Panc1 (cell line): ENCODE measurements at regions not wholly inside any gene's neighbourhood (a gene's known extent, or its start where the extent isn't known, plus 50 kb on each side); places are given as distances from the start of the nearest gene placed in this dataset.

ENCODE experiments used
- ATAC-seq: fragments of 200-7000 bp; cut with Tn5 transposase; 2 replicates; pipeline ENCODE4 v1.9.1; 2020; ENCODE audit warnings: mild to moderate bottlenecking, moderate library complexity
- BruUV-seq: library from RNA; stranded (reverse); fragments of 400-500 nt; replicated peaks from 2 replicates; lab custom pipeline; 2021; lab: Mats Ljungman, UMichigan
- CTCF ChIA-PET: fragments of 300-600 bp; sonication (Branson Sonifier 250); formaldehyde crosslinking; loops from one replicate; lab custom pipeline; 2022; ENCODE audit warnings: antibody characterized with exemption; lab: Charles Lee
- POLR2A ChIA-PET: fragments of 300-600 bp; sonication (Branson Sonifier 250); formaldehyde crosslinking; loops from one replicate; lab custom pipeline; 2022; ENCODE audit warnings: antibody characterized with exemption; lab: Charles Lee
- DNase-seq: peaks from one replicate; pipeline ENCODE4 v3.0.0-alpha.2; 2010; ENCODE audit warnings: low read depth, low spot score
- H3K27ac ChIP-seq: 2 replicates; pipeline ENCODE4 v1.5.1; 2011; ENCODE audit warnings: mild to moderate bottlenecking, low read length, inconsistent platforms
- H3K27me3 ChIP-seq: fragments of 200-500 bp; sonication (Bioruptor generic); 2 replicates; pipeline ENCODE4 v1.6.0; 2014; ENCODE audit warnings: low read length, inconsistent platforms; ENCODE audit not compliant: control insufficient read depth, insufficient read depth
- H3K36me3 ChIP-seq: fragments of 200-500 bp; sonication (Bioruptor generic); 2 replicates; pipeline ENCODE4 v1.5.1; 2014; ENCODE audit warnings: inconsistent platforms, mild to moderate bottlenecking, low read length, moderate library complexity; ENCODE audit not compliant: control insufficient read depth, insufficient read depth
- H3K4me1 ChIP-seq: 2 replicates; pipeline ENCODE4 v1.5.1; 2011; ENCODE audit warnings: inconsistent platforms, mild to moderate bottlenecking, low read length, moderate library complexity; ENCODE audit not compliant: control insufficient read depth, insufficient read depth
- H3K4me3 ChIP-seq, 2 experiments: 2 replicates each; pipeline ENCODE4 v1.5.1; 2011 to 2012; ENCODE audit warnings: low read depth in 2 of 2, low read length in 2 of 2, mild to moderate bottlenecking in 2 of 2, inconsistent platforms in 1 of 2, moderate library complexity in 1 of 2
- H3K9me3 ChIP-seq: fragments of 200-500 bp; sonication (Bioruptor generic); 2 replicates; pipeline ENCODE4 v1.5.1; 2014; ENCODE audit warnings: low read depth, mild to moderate bottlenecking, inconsistent platforms, low read length, moderate library complexity; ENCODE audit not compliant: control insufficient read depth, insufficient read depth
- CTCF ChIP-seq: fragments of 450-650 bp; IDR thresholded peaks from 2 replicates; pipeline ENCODE4 v1.5.1; 2017; ENCODE audit warnings: mild to moderate bottlenecking
- POLR2AphosphoS5 ChIP-seq: IDR thresholded peaks from 2 replicates; pipeline ENCODE4 v1.6.1; 2012; ENCODE audit warnings: mild to moderate bottlenecking, low read depth, low read length, moderate library complexity
- REST ChIP-seq, 2 experiments: IDR thresholded peaks; 2 replicates each; pipeline ENCODE4 v1.6.1; 2011 to 2012; ENCODE audit warnings: low read depth in 2 of 2, control low read depth in 1 of 2, low read length in 1 of 2, mild to moderate bottlenecking in 1 of 2, moderate library complexity in 1 of 2; ENCODE audit not compliant: insufficient read depth in 1 of 2
- SIN3A ChIP-seq: IDR thresholded peaks from 2 replicates; pipeline ENCODE4 v1.6.1; 2012; ENCODE audit warnings: low read depth, mild to moderate bottlenecking, low read length, moderate library complexity, borderline replicate concordance; ENCODE audit not compliant: insufficient read depth
- TCF7L2 ChIP-seq: IDR thresholded peaks from 2 replicates; pipeline ENCODE4 v1.6.1; 2011; ENCODE audit warnings: mild to moderate bottlenecking, low read depth, low read length, inconsistent platforms
- in situ Hi-C: cut with HindIII; loops from 2 replicates; pipeline ENCODE4 v1.10.0; 2016; ENCODE audit warnings: low sequenced_read_pairs, low pct_unique_long_range_greater_than_20kb
- intact Hi-C: fragments of 100-400 bp; cut with micrococcal nuclease; formaldehyde crosslinking; loops from one replicate; pipeline ENCODE4 v1.10.0; 2022; ENCODE audit not compliant: unreplicated experiment

GRCh38 chr10:17512341-17513001 is 58.1 kb upstream of the ST8SIA6 start:
- Histone ChIP-seq H3K27ac (peak overlapping the region; percentile 91), H3K4me1 (peaks cover 21% of the 10 kb centered on the region), H3K9me3 (no peaks in the 10 kb centered on the region), H3K27me3 (no peaks in the 10 kb centered on the region), H3K36me3 (no peaks in the 10 kb centered on the region), H3K4me3 (peak overlapping the region in 1 of 2 experiments; percentile 9; a peak in 1 of 4 replicates)
- TF ChIP-seq POLR2AphosphoS5 (peak; percentile 65; the same call in 1 of the 2 replicates), SIN3A (no peak), CTCF (no peak), TCF7L2 (0 out of 2 replicates have a peak, but pooled peaks have one; percentile 23), REST (IDR thresholded peaks at IDR 0.05; ENCODE audit: insufficient read depth in 1 of 2, low read depth in 2 of 2, low read length in 1 of 2) (no peak)
- DNase-seq (peak; percentile 88), ATAC-seq (peak; percentile 97)
- in situ Hi-C loops (no loop called here), intact Hi-C loops (no loop called here)
- BruUV-seq: no TSS peak
- CTCF ChIA-PET: interaction anchor here (0.7 kb wide), 1 partner anchor 282 kb away, joined by 3 read pairs; no protein-coding TSS in a partner anchor
- POLR2A ChIA-PET: no interaction called here

- no peaks in the 10 kb centered on the region for H3K27me3 ChIP-seq
- POLR2A ChIA-PET: interaction anchor here (0.6 kb wide), 1 partner anchor 167 kb away, joined by 3 read pairs; no protein-coding TSS in a partner anchor
- CTCF ChIA-PET: no interaction called here
- in situ Hi-C loops: no loop called here
- no peak overlapping the region for H3K4me3 ChIP-seq
- DNase-seq (no peak), ATAC-seq (no peak)
- peaks cover 25% of the 10 kb centered on the region for H3K4me1 ChIP-seq
- H3K27ac ChIP-seq: peak overlapping the region; percentile 91
- intact Hi-C loops: no loop called here
- TF ChIP-seq POLR2AphosphoS5 (no peak), TCF7L2 (no peak), SIN3A (no peak), REST (IDR thresholded peaks at IDR 0.05; ENCODE audit: insufficient read depth in 1 of 2, low read depth in 2 of 2, low read length in 1 of 2) (no peak)
- H3K9me3 ChIP-seq: no peaks in the 10 kb centered on the region
- no peaks in the 10 kb centered on the region for H3K36me3 ChIP-seq
- BruUV-seq: no TSS peak
Measured at GRCh38 chr10:17510242-17510908, 56.0 kb upstream of the ST8SIA6 start.
